ENCODE measurements at regions not wholly inside any gene's neighbourhood (a gene's known extent, or its start where the extent isn't known, plus 50 kb on each side); places are given as distances from the start of the nearest gene placed in this dataset.

DNA sequence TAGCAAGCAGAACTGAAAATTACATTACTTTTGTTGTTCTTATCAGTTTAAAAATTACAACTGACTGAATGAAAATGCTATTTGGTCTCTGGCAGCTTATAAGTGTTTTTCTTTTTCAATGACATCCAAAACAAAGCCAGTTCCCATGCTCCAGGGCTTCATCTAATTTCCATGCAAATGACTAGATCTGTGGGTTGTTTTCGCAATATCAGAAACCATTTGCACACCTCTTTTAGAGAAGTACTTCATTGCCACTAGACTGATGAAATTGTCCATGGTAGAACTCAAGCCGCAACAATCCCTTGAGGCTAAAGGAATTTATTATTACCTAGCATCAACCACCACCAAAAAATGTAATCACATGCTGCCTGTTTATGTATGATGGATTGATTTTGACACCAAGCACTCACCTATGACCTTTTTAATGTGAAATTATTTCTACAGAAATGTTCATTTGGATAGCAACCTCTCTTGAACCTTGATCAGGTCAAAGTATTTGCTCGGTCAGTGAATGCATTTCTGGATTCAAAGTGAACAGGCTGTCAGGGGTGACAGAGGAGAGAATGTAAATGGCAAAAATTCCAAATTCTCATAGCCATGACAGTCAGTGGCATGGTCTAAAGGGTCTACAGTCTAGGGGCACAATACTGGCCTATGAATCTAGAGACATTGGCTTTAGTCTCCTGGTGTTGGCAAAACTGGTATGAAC, 769.3 kb downstream of the SORCS1 start:
- Mint-ChIP-seq H3K4me1 (no peaks in the 10 kb centered on the region), H3K27me3 (no peaks in the 10 kb centered on the region)
- CTCF ChIA-PET = no interaction called here

DNA sequence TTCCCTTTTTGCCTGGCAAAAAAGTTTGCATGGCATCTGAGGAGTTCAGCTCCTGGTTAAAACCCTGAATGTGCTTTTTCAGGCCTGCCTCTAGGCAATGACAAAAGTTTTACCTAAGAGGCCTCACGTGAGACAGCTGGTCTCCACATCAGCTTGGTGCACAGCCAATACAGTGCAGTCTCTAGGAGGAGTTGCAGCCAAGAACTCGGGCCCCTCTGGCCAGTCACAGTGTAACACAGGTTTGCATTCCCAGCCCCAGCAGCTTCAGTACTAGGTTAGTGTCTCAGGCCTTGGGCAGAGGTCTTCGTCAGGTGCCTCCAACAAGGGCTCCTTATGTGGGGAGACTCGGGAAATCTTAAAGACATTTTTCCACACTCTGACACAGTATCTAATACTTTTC, 771.7 kb downstream of the SORCS1 start:
- CTCF ChIA-PET = no interaction called here
- Histone ChIP-seq H3K27me3 (replicated peaks in 1 of 4; ENCODE audit: control extremely low read depth in 1 of 4, control insufficient read depth in 3 of 4, insufficient read depth in 4 of 4, low read length in 3 of 4) (no peaks in the 10 kb centered on the region), H3K9me3 (ENCODE audit: control extremely low read depth in 1 of 3, control insufficient read depth in 2 of 3, insufficient read depth in 1 of 3, low read length in 2 of 3) (no peaks in the 10 kb centered on the region), H4K20me1 (ENCODE audit: control insufficient read depth, insufficient read depth, low read length, poor library complexity, severe bottlenecking) (no peaks in the 10 kb centered on the region), H2AFZ (ENCODE audit: insufficient read depth, low read depth, low read length, poor library complexity, severe bottlenecking) (no peak overlapping the region), H3K36me3 (replicated peaks in 1 of 2; ENCODE audit: control extremely low read depth in 1 of 2, control insufficient read depth in 1 of 2, extremely low read depth in 1 of 2, insufficient read depth in 2 of 2, low read length in 1 of 2) (no peaks in the 10 kb centered on the region), H3K79me2 (ENCODE audit: control insufficient read depth, insufficient read depth, low read length) (no peaks in the 10 kb centered on the region), H3K9ac (ENCODE audit: low read length) (no peak overlapping the region), H3K27ac (ENCODE audit: low read length in 2 of 2) (no peak overlapping the region), H3K4me2 (replicated peaks; ENCODE audit: low read depth, low read length, poor library complexity, severe bottlenecking) (no peak overlapping the region), H3K4me1 (ENCODE audit: control insufficient read depth in 2 of 2, insufficient read depth in 2 of 2, low read length in 2 of 2) (no peaks in the 10 kb centered on the region), H3K4me3 (ENCODE audit: control extremely low read depth in 1 of 5, extremely low read depth in 1 of 5, insufficient read depth in 1 of 5, low read depth in 2 of 5, low read length in 4 of 5) (no peak overlapping the region)
- ATAC-seq (ENCODE audit: low read depth) (no peak), DNase-seq (no peak)
- Mint-ChIP-seq H3K27ac (no peak overlapping the region), H3K27me3 (no peaks in the 10 kb centered on the region), H3K4me1 (no peaks in the 10 kb centered on the region), H3K4me3 (no peak overlapping the region), H3K9me3 (ENCODE audit: insufficient read depth) (no peaks in the 10 kb centered on the region)
- intact Hi-C loops (cut with micrococcal nuclease) = no loop called here
- WGBS (ENCODE audit: insufficient coverage) = 72% methylated on average over 3 of the region's 4 CpGs
- TF ChIP-seq, protein P1, sequence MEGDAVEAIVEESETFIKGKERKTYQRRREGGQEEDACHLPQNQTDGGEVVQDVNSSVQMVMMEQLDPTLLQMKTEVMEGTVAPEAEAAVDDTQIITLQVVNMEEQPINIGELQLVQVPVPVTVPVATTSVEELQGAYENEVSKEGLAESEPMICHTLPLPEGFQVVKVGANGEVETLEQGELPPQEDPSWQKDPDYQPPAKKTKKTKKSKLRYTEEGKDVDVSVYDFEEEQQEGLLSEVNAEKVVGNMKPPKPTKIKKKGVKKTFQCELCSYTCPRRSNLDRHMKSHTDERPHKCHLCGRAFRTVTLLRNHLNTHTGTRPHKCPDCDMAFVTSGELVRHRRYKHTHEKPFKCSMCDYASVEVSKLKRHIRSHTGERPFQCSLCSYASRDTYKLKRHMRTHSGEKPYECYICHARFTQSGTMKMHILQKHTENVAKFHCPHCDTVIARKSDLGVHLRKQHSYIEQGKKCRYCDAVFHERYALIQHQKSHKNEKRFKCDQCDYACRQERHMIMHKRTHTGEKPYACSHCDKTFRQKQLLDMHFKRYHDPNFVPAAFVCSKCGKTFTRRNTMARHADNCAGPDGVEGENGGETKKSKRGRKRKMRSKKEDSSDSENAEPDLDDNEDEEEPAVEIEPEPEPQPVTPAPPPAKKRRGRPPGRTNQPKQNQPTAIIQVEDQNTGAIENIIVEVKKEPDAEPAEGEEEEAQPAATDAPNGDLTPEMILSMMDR (IDR thresholded peaks at IDR 0.05) = no peak
- no peak for TF ChIP-seq EZH2 (IDR thresholded peaks at IDR 0.05; ENCODE audit: borderline replicate concordance, insufficient read depth, low read depth, low read length, poor library complexity, severe bottlenecking)
- POLR2A ChIA-PET = no interaction called here

More for the DNA sequence above, 769.3 kb downstream of the SORCS1 start:
- Histone ChIP-seq H3K9me3 (ENCODE audit: control extremely low read depth in 1 of 3, control insufficient read depth in 2 of 3, insufficient read depth in 1 of 3, low read length in 2 of 3) (peaks cover 0 to 3% (median 0%) of the 10 kb centered on the region in 3 donors), H3K4me3 (ENCODE audit: control extremely low read depth in 1 of 5, extremely low read depth in 1 of 5, insufficient read depth in 1 of 5, low read depth in 2 of 5, low read length in 4 of 5) (no peak overlapping the region), H3K9ac (ENCODE audit: low read length) (no peak overlapping the region), H3K4me2 (replicated peaks; ENCODE audit: low read depth, low read length, poor library complexity, severe bottlenecking) (no peak overlapping the region), H3K27ac (ENCODE audit: low read length in 2 of 2) (no peak overlapping the region), H3K36me3 (replicated peaks in 1 of 2; ENCODE audit: control extremely low read depth in 1 of 2, control insufficient read depth in 1 of 2, extremely low read depth in 1 of 2, insufficient read depth in 2 of 2, low read length in 1 of 2) (no peaks in the 10 kb centered on the region), H3K79me2 (ENCODE audit: control insufficient read depth, insufficient read depth, low read length) (no peaks in the 10 kb centered on the region), H3K4me1 (ENCODE audit: control insufficient read depth in 2 of 2, insufficient read depth in 2 of 2, low read length in 2 of 2) (no peaks in the 10 kb centered on the region), H4K20me1 (ENCODE audit: control insufficient read depth, insufficient read depth, low read length, poor library complexity, severe bottlenecking) (no peaks in the 10 kb centered on the region), H3K27me3 (replicated peaks in 1 of 4; ENCODE audit: control extremely low read depth in 1 of 4, control insufficient read depth in 3 of 4, insufficient read depth in 4 of 4, low read length in 3 of 4) (no peaks in the 10 kb centered on the region), H2AFZ (ENCODE audit: insufficient read depth, low read depth, low read length, poor library complexity, severe bottlenecking) (no peak overlapping the region)
- intact Hi-C loops (cut with micrococcal nuclease) = no loop called here
- TF ChIP-seq EZH2 (IDR thresholded peaks at IDR 0.05; ENCODE audit: borderline replicate concordance, insufficient read depth, low read depth, low read length, poor library complexity, severe bottlenecking) = no peak
- TF ChIP-seq, protein P1 (IDR thresholded peaks at IDR 0.05) = no peak
- 0% methylated on average over 1 of the region's 3 CpGs for WGBS (ENCODE audit: insufficient coverage)
- Mint-ChIP-seq H3K27ac (no peak overlapping the region), H3K4me3 (no peak overlapping the region), H3K9me3 (ENCODE audit: insufficient read depth) (peaks cover 2% of the 10 kb centered on the region)
- POLR2A ChIA-PET = no interaction called here
- DNase-seq = no peak
- no peak for ATAC-seq (ENCODE audit: low read depth)

All from B cell (primary cell).